BLaER1 treated with 17β-estradiol and CSF1 and Interleukin-3, amounts not matched to agents 10 nM and 100 nM (cell line): ENCODE measurements at regions not wholly inside any gene's neighbourhood (a gene's known extent, or its start where the extent isn't known, plus 50 kb on each side); places are given as distances from the start of the nearest gene placed in this dataset.
"Not testable (repeated sequence)": the region's sequence is repeated elsewhere in the genome, so short reads cannot be mapped to it uniquely, and the experiment has no call there.

ENCODE experiments used
- H3K27ac ChIP-seq, 11 experiments: shearing (Covaris generic); formaldehyde crosslinking; 2 replicates each; pipeline ENCODE4 v1.8.1; 2022
- H3K27me3 ChIP-seq, 11 experiments: shearing (Covaris generic); formaldehyde crosslinking; 2 replicates each; pipeline ENCODE4 v1.8.1; 2022
- H3K36me3 ChIP-seq, 11 experiments: shearing (Covaris generic); formaldehyde crosslinking; 2 replicates each; pipeline ENCODE4 v1.8.1; 2022
- H3K4me1 ChIP-seq, 10 experiments: shearing (Covaris generic); formaldehyde crosslinking; 2 replicates each; pipeline ENCODE4 v1.8.1; 2022
- H3K4me2 ChIP-seq, 11 experiments: shearing (Covaris generic); formaldehyde crosslinking; 2 replicates each; pipeline ENCODE4 v1.8.1; 2022
- H3K4me3 ChIP-seq, 10 experiments: shearing (Covaris generic); formaldehyde crosslinking; 2 replicates each; pipeline ENCODE4 v1.8.1; 2022
- H3K9ac ChIP-seq, 11 experiments: shearing (Covaris generic); formaldehyde crosslinking; 2 replicates each; pipeline ENCODE4 v1.8.1; 2022
- H3K9me3 ChIP-seq, 11 experiments: shearing (Covaris generic); formaldehyde crosslinking; replicated peaks in 1 of 11; 2 replicates each; pipeline ENCODE4 v1.8.1; 2022
- H4K20me1 ChIP-seq, 11 experiments: shearing (Covaris generic); formaldehyde crosslinking; 2 replicates each; pipeline ENCODE4 v1.8.1; 2022
- Cebpa-rat ChIP-seq, 11 experiments: shearing (Covaris generic); IDR thresholded peaks; 2 replicates each; pipeline ENCODE4 v1.8.1; 2022

DNA sequence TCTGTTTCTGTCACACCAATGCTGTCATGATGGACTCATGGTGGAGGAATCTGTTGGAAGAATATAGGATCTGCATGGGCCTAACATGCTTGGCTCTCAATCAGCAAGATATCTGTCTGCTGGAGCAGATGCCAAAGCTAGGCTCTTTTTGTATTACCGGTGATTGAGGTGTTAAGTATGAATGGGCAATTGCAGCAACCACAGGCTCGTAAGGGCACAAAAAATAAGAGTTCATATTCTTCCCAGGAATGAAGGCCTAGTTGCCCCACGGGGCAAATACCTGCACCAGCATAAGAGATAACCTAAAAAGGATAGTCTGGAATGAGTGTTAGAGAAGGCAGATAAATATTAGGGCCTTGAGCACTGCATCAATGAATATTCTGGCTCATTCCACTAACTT lies 679.5 kb upstream of the COX7C start:
- TF ChIP-seq Cebpa-rat (IDR thresholded peaks at IDR 0.05): no peak
- no peak overlapping the region for H3K4me2 ChIP-seq

DNA sequence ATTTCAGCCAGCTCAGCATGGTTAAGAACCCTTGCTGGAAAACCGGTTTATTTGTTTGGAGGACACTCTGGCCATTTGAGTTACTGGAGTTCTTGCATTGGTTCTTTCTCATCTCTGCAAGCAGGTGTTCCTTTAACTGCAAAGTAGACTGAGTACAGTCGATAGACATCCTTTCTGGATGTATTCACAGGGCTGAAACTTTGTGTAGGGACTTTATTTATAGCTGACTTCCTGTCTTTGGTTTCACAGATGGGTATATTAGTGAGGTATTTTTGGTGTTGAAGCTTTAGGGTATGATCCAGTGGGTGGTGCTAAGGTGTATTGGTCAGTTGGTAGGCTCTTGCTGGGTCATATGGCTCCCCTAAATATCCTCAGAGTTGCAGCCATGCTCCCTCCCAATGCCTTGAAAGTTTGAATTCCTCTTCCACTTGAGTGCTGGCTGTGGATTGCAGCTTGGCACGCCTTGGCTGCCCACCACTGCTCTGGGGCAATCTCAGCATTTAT lies 666.0 kb upstream of the COX7C start:
- Histone ChIP-seq H3K36me3 (no peaks in the 10 kb centered on the region), H3K4me1 (peaks cover 0 to 7% (median 0%) of the 10 kb centered on the region in 10 experiments; a peak in 5 of 20 replicates), H3K4me3 (no peak overlapping the region), H3K4me2 (peak overlapping the region in 1 of 11 experiments; percentile 41; a peak in 2 of 22 replicates), H3K9me3 (no peaks in the 10 kb centered on the region; a peak in 1 of 22 replicates), H3K27ac (no peak overlapping the region), H4K20me1 (no peaks in the 10 kb centered on the region), H3K9ac (no peak overlapping the region), H3K27me3 (no peaks in the 10 kb centered on the region)
- no peak for TF ChIP-seq Cebpa-rat (IDR thresholded peaks at IDR 0.05)

More for the DNA sequence above, 679.5 kb upstream of the COX7C start:
- H4K20me1 ChIP-seq: no peaks in the 10 kb centered on the region
- H3K27ac ChIP-seq: no peak overlapping the region
- no peaks in the 10 kb centered on the region for H3K4me1 ChIP-seq
- no peaks in the 10 kb centered on the region for H3K27me3 ChIP-seq
- H3K36me3 ChIP-seq: no peaks in the 10 kb centered on the region
- H3K9ac ChIP-seq: no peak overlapping the region
- H3K9me3 ChIP-seq: no peaks in the 10 kb centered on the region
- H3K4me3 ChIP-seq: no peak overlapping the region

DNA sequence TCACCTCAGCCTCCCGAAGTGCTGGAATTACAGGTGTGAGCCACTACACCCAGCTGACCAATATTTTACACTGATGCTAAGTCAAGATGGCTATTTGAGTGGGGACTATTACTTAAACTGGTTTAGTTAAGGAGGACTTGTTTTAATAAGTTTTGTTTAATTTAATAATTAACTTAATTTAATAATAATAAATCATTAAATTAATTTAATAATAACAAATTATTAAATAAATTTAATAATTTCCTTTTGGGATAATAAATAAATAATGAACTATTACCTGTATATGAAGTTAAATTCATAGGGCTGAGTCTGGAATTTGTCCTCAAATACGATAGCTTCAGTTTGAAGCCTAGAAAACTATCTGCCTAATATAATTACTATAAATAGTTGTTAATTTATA lies 665.1 kb upstream of the COX7C start:
- no peaks in the 10 kb centered on the region for H4K20me1 ChIP-seq
- no peak overlapping the region for H3K4me3 ChIP-seq
- no peak overlapping the region for H3K4me2 ChIP-seq
- no peaks in the 10 kb centered on the region; a peak in 1 of 22 replicates for H3K9me3 ChIP-seq
- H3K36me3 ChIP-seq: no peaks in the 10 kb centered on the region
- H3K27ac ChIP-seq: no peak overlapping the region
- no peaks in the 10 kb centered on the region for H3K27me3 ChIP-seq
- H3K4me1 ChIP-seq: peaks cover 0 to 7% (median 0%) of the 10 kb centered on the region in 10 experiments; a peak in 5 of 20 replicates
- H3K9ac ChIP-seq: no peak overlapping the region
- no peak for TF ChIP-seq Cebpa-rat (IDR thresholded peaks at IDR 0.05)

DNA sequence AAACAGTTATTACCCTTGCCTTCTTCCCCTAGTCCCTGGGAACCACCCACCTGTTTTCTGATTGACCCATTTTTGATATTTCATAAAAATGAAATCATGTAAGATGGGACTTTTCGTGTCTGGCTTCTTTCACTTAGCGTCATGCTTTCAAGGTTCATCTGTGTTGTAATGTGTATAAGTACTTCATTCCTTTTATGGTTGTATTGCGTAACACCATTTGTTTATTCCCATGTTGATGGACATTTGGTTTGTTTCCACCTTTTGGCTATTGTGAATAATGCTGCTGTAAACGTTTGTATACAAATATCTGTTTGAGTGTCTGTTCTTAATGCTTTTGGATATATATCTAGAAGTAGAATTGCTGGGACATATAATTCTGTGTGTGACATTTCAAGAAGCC lies 650.1 kb upstream of the COX7C start:
- no peaks in the 10 kb centered on the region for H3K9me3 ChIP-seq
- peak in 5 of 11 experiments; percentile 35 to 87 (median 62); a peak in 9 of 22 replicates for TF ChIP-seq Cebpa-rat (IDR thresholded peaks at IDR 0.05)
- no peaks in the 10 kb centered on the region for H3K4me1 ChIP-seq
- H3K27ac ChIP-seq: no peak overlapping the region
- no peak overlapping the region for H3K9ac ChIP-seq
- H3K4me3 ChIP-seq: no peak overlapping the region
- no peaks in the 10 kb centered on the region for H4K20me1 ChIP-seq
- no peaks in the 10 kb centered on the region for H3K27me3 ChIP-seq
- H3K4me2 ChIP-seq: no peak overlapping the region
- no peaks in the 10 kb centered on the region for H3K36me3 ChIP-seq

DNA sequence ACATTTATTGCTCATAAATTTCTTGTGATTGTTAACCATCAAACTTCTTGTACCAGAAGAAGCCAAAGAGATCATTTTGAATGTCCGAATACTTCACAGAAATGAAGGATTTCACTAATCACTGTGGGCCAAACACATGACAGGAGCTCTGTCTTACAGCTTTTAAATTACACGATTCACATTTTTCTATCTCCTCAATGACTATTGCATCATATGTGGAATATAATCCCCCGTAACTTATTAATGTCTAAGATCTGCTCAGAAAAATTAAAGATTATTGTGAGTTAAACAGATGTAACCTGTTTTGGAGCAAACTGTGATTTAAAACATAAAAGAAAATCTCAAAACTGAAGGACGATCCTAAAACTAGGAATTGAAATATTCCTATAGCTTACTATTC lies 645.2 kb upstream of the COX7C start:
- Histone ChIP-seq H3K9ac (no peak overlapping the region), H4K20me1 (no peaks in the 10 kb centered on the region), H3K4me3 (no peak overlapping the region), H3K9me3 (no peaks in the 10 kb centered on the region), H3K4me2 (no peak overlapping the region), H3K27me3 (no peaks in the 10 kb centered on the region), H3K36me3 (no peaks in the 10 kb centered on the region), H3K27ac (no peak overlapping the region), H3K4me1 (no peaks in the 10 kb centered on the region)
- TF ChIP-seq Cebpa-rat (IDR thresholded peaks at IDR 0.05): no peak

DNA sequence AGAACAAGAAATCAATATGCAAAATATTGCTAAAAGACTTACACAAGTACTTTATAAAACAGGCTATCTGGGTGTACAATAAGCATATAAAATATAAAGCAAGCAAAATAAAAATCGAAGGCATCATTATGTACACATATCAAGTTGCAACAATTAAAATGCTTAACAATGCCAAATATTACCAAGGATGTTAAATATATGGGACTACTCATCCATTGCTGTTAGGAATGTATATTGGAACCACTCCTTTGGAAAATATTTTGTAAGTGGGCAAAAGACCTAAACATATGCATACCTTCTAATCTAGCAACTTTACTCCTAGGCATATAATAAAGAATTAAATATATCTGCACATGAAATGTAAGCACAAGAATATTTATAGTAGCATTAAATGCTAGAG lies 632.6 kb upstream of the COX7C start:
- Histone ChIP-seq H3K4me2 (no peak overlapping the region), H3K27me3 (no peaks in the 10 kb centered on the region)

DNA sequence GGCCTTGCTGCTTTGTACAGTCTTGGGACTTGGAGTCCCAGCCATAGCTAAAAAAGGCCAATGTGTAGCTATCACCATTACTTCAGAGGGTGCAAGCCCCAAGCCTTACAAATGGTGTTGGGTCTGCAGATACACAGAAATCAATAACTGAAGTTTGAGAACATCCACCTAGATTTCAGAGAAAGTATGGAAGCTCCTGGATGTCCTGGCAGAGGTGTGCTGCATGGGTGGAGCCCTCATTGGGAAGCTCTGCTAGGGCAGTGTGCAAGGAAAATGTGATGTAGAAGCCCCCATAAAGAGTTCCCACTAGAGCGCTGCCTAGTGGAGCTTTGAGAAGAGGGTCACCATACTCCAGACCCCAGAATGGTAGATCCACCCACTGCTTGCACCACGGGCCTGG lies 626.7 kb upstream of the COX7C start:
- TF ChIP-seq Cebpa-rat (IDR thresholded peaks at IDR 0.05): no peak
- Histone ChIP-seq H4K20me1 (no peaks in the 10 kb centered on the region), H3K9me3 (peaks cover 21 to 31% (median 25%) of the 10 kb centered on the region in 11 experiments), H3K4me1 (peaks cover 0 to 6% (median 3%) of the 10 kb centered on the region in 10 experiments; a peak in 3 of 20 replicates), H3K4me3 (no peak overlapping the region; a peak in 1 of 20 replicates), H3K27me3 (no peaks in the 10 kb centered on the region), H3K4me2 (no peak overlapping the region), H3K9ac (no peak overlapping the region), H3K27ac (no peak overlapping the region), H3K36me3 (no peaks in the 10 kb centered on the region)

More for the DNA sequence above, 632.6 kb upstream of the COX7C start:
- no peak overlapping the region for H3K9ac ChIP-seq
- H3K27ac ChIP-seq: no peak overlapping the region
- no peak for TF ChIP-seq Cebpa-rat (IDR thresholded peaks at IDR 0.05)
- H4K20me1 ChIP-seq: no peaks in the 10 kb centered on the region
- H3K36me3 ChIP-seq: no peaks in the 10 kb centered on the region
- H3K4me1 ChIP-seq: peaks cover 0 to 7% (median 6%) of the 10 kb centered on the region in 10 experiments; a peak in 3 of 20 replicates
- no peak overlapping the region for H3K4me3 ChIP-seq
- H3K9me3 ChIP-seq: peaks cover 2 to 8% (median 6%) of the 10 kb centered on the region in 11 experiments; a peak in 21 of 22 replicates

DNA sequence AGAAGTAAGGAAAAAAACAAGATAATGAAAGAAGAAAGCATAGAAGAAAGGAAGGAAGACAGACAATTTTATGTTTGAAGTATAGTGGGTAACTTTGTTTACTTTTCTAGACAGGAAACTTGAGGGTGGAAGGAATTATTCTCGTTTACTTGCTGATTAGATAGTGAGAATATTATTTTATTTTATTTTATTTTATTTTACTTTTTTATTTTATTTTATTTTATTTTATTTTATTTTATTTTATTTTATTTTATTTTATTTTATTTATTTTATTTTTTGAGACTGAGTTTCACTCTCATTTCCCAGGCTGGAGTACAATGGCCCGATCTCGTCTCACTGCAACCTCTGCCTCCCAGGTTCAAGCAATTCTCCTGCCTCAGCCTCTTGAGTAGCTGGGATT lies 623.1 kb upstream of the COX7C start:
- H3K4me1 ChIP-seq, H3K4me2 ChIP-seq, H3K27me3 ChIP-seq, H3K36me3 ChIP-seq, H3K27ac ChIP-seq, H4K20me1 ChIP-seq, H3K9ac ChIP-seq, H3K4me3 ChIP-seq: not testable (repeated sequence)
- H3K9me3 ChIP-seq: peaks cover 21 to 30% (median 24%) of the 10 kb centered on the region in 11 experiments

DNA sequence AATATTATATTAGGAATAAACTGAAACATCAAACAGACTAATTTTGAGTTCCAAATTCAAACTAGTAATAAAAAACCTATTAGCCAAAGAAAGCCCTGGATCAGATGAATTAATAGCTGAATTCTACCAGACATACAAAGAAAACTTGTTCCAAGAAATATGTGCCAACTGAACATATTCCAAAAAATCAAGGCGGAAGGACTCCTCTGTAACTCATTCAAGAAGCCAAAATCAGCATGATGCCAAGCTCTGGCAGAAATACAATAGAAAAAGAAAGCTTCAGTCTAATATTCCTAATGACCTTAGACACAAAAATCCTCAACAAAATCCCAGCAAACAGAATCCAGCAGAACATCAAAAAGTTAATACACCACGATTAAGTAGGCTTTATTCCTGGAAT lies 619.1 kb upstream of the COX7C start:
- no peak for TF ChIP-seq Cebpa-rat (IDR thresholded peaks at IDR 0.05)
- Histone ChIP-seq H3K9ac (no peak overlapping the region), H3K4me3 (no peak overlapping the region), H3K9me3 (no peaks in the 10 kb centered on the region), H3K4me1 (no peaks in the 10 kb centered on the region), H4K20me1 (no peaks in the 10 kb centered on the region), H3K27ac (no peak overlapping the region), H3K27me3 (no peaks in the 10 kb centered on the region), H3K36me3 (no peaks in the 10 kb centered on the region), H3K4me2 (no peak overlapping the region)

DNA sequence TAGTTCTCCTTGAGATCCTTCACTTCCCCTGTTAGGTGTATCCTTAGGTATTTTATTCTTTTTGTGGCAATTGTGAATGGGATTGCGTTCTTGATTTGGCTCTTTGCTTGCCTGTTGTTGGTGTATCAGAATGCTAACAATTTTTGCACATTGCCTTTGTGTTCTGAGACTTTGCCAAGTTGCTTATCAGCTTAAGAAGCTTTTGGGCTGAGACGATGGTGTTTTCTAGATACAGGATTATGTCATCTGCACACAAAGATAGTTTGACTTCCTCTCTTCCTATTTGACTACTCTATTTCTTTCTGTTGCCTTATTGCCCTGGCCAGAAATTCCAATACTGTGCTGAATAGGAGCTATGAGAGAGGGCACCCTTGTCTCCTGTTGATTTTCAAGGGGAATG lies 609.4 kb upstream of the COX7C start:
- no peaks in the 10 kb centered on the region for H3K27me3 ChIP-seq

More for the DNA sequence above, 609.4 kb upstream of the COX7C start:
- TF ChIP-seq Cebpa-rat (IDR thresholded peaks at IDR 0.05): no peak
- Histone ChIP-seq H3K9ac (no peak overlapping the region), H3K27ac (no peak overlapping the region), H3K4me2 (no peak overlapping the region), H4K20me1 (no peaks in the 10 kb centered on the region), H3K4me1 (no peaks in the 10 kb centered on the region), H3K9me3 (peaks cover 0 to 10% (median 7%) of the 10 kb centered on the region in 11 experiments; a peak in 4 of 22 replicates), H3K4me3 (no peak overlapping the region), H3K36me3 (no peaks in the 10 kb centered on the region)
